CD4-positive, alpha-beta T cell treated with Interleukin-4 for 1 hour (primary cell): ENCODE measurements at regions not wholly inside any gene's neighbourhood (a gene's known extent, or its start where the extent isn't known, plus 50 kb on each side); places are given as distances from the start of the nearest gene placed in this dataset.

Experiments used
- DNase-seq, 2 donors: peaks; one replicate each; pipeline ENCODE4 v3.0.0-alpha.2; 2020 to 2022

- DNase-seq = no peak
These were observed 72.3 kb upstream of the NAALADL2 start for GRCh38 chr3:174786825-174787224.

- DNase-seq = no peak
These were observed 68.0 kb upstream of the NAALADL2 start for GRCh38 chr3:174791161-174791560.

- DNase-seq = no peak
These were observed 66.3 kb upstream of the NAALADL2 start for GRCh38 chr3:174792864-174793263.
